GM19035 (cell line): ENCODE measurements at regions not wholly inside any gene's neighbourhood (a gene's known extent, or its start where the extent isn't known, plus 50 kb on each side); places are given as distances from the start of the nearest gene placed in this dataset.
"Not testable (repeated sequence)": the region's sequence is repeated elsewhere in the genome, so short reads cannot be mapped to it uniquely, and the experiment has no call there.

Source experiments
- ATAC-seq: cut with Tn5 transposase; IDR thresholded peaks from one replicate; pipeline ENCODE4 v1.9.1; 2021; ENCODE audit not compliant: unreplicated experiment

- ATAC-seq = no peak
Measured at GRCh38 chr10:10667466-10667865, 350.2 kb upstream of the CELF2 start.

GRCh38 chr10:10676972-10677371 lies 340.7 kb upstream of the CELF2 start:
- ATAC-seq = no peak

- ATAC-seq = no peak
Measured at GRCh38 chr10:10677479-10677878, 340.2 kb upstream of the CELF2 start.

- ATAC-seq = no peak
Measured at GRCh38 chr10:10680496-10680895, 337.2 kb upstream of the CELF2 start.

- ATAC-seq = no peak
Measured at GRCh38 chr10:10684972-10685371, 332.7 kb upstream of the CELF2 start.

- peak; percentile 79 for ATAC-seq
Measured at GRCh38 chr10:10685566-10685965, 332.1 kb upstream of the CELF2 start.

- no peak for ATAC-seq
Measured at GRCh38 chr10:10687751-10688150, 329.9 kb upstream of the CELF2 start.

GRCh38 chr10:10699427-10699826 lies 318.2 kb upstream of the CELF2 start:
- ATAC-seq = no peak

GRCh38 chr10:10701084-10701611 lies 316.5 kb upstream of the CELF2 start:
- ATAC-seq = no peak

GRCh38 chr10:10702211-10702610 lies 315.5 kb upstream of the CELF2 start:
- ATAC-seq = no peak

- ATAC-seq = no peak
Measured at GRCh38 chr10:10703382-10703781, 314.3 kb upstream of the CELF2 start.

- no peak for ATAC-seq
Measured at GRCh38 chr10:10712155-10712704, 305.4 kb upstream of the CELF2 start.

- ATAC-seq = no peak
Measured at GRCh38 chr10:10714327-10714726, 303.3 kb upstream of the CELF2 start.

- no peak for ATAC-seq
Measured at GRCh38 chr10:10716972-10717371, 300.7 kb upstream of the CELF2 start.

GRCh38 chr10:10722422-10722821 lies 295.2 kb upstream of the CELF2 start:
- no peak for ATAC-seq

- no peak for ATAC-seq
Measured at GRCh38 chr10:10725196-10725595, 292.5 kb upstream of the CELF2 start.

- no peak for ATAC-seq
Measured at GRCh38 chr10:10726101-10726500, 291.6 kb upstream of the CELF2 start.

GRCh38 chr10:10727411-10727810 lies 290.3 kb upstream of the CELF2 start:
- ATAC-seq = not testable (repeated sequence)

GRCh38 chr10:10727812-10728211 lies 289.9 kb upstream of the CELF2 start:
- ATAC-seq = no peak

- no peak for ATAC-seq
Measured at GRCh38 chr10:10730471-10731043, 287.1 kb upstream of the CELF2 start.

GRCh38 chr10:10731366-10731765 lies 286.3 kb upstream of the CELF2 start:
- ATAC-seq = no peak

GRCh38 chr10:10734356-10735064 lies 283.2 kb upstream of the CELF2 start:
- ATAC-seq = no peak
